ENCODE measurements at regions not wholly inside any gene's neighbourhood (a gene's known extent, or its start where the extent isn't known, plus 50 kb on each side); places are given as distances from the start of the nearest gene placed in this dataset.

GRCh38 chr13:67966065-67966464, 735.9 kb upstream of the PCDH9 start:
- no peak overlapping the region for H3K27ac ChIP-seq (replicated peaks)
- TF ChIP-seq SPI1 (IDR thresholded peaks at IDR 0.05; ENCODE audit: borderline replicate concordance, low read depth): no peak
- no peak for TF ChIP-seq GABPA (IDR thresholded peaks at IDR 0.05; ENCODE audit: low read depth)
- TF ChIP-seq, protein P1, sequence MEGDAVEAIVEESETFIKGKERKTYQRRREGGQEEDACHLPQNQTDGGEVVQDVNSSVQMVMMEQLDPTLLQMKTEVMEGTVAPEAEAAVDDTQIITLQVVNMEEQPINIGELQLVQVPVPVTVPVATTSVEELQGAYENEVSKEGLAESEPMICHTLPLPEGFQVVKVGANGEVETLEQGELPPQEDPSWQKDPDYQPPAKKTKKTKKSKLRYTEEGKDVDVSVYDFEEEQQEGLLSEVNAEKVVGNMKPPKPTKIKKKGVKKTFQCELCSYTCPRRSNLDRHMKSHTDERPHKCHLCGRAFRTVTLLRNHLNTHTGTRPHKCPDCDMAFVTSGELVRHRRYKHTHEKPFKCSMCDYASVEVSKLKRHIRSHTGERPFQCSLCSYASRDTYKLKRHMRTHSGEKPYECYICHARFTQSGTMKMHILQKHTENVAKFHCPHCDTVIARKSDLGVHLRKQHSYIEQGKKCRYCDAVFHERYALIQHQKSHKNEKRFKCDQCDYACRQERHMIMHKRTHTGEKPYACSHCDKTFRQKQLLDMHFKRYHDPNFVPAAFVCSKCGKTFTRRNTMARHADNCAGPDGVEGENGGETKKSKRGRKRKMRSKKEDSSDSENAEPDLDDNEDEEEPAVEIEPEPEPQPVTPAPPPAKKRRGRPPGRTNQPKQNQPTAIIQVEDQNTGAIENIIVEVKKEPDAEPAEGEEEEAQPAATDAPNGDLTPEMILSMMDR (IDR thresholded peaks at IDR 0.05; ENCODE audit: insufficient read depth, low read length): no peak
- no peak for TF ChIP-seq POLR2AphosphoS5 (IDR thresholded peaks at IDR 0.05; ENCODE audit: low read depth)
- TF ChIP-seq REST (IDR thresholded peaks at IDR 0.05; ENCODE audit: insufficient replicate concordance, low read depth): no peak

DNA sequence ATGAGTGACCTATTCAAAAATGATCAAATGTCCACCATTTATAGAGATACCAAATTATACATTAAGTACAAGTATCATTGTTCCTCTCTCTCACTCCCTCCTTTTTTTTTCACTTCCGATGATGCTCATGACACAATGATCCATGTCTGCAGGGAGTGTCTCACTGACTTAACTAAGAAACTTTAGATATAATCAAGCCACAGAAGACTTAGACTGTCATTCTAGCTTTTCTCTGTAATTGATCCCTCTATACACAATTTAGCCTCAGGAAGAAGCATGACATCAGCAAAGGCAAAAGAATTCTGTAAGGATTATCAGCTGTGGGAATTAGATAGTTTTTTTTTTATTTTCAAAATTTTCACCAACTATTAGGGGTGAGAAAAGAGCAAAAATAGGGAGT, 734.9 kb upstream of the PCDH9 start:
- no peak overlapping the region for H3K4me3 ChIP-seq (replicated peaks; ENCODE audit: insufficient read depth, low read length)
- H3K27ac ChIP-seq (replicated peaks): no peak overlapping the region
- TF ChIP-seq, protein P1 (IDR thresholded peaks at IDR 0.05; ENCODE audit: insufficient read depth, low read length): no peak
- TF ChIP-seq GABPA (IDR thresholded peaks at IDR 0.05; ENCODE audit: low read depth) (no peak), SPI1 (IDR thresholded peaks at IDR 0.05; ENCODE audit: borderline replicate concordance, low read depth) (no peak), REST (IDR thresholded peaks at IDR 0.05; ENCODE audit: insufficient replicate concordance, low read depth) (no peak), POLR2AphosphoS5 (IDR thresholded peaks at IDR 0.05; ENCODE audit: low read depth) (no peak)
- no peak for DNase-seq (ENCODE audit: low read depth in 1 of 2, low spot score in 1 of 2)
- H3K27me3 ChIP-seq (ENCODE audit: insufficient read depth, poor library complexity, severe bottlenecking): no peaks in the 10 kb centered on the region

More at GRCh38 chr13:67966065-67966464, 735.9 kb upstream of the PCDH9 start:
- Histone ChIP-seq H3K27me3 (ENCODE audit: insufficient read depth, poor library complexity, severe bottlenecking) (no peaks in the 10 kb centered on the region), H3K4me3 (replicated peaks; ENCODE audit: insufficient read depth, low read length) (no peak overlapping the region)
- no peak for DNase-seq (ENCODE audit: low read depth in 1 of 2, low spot score in 1 of 2)

DNA sequence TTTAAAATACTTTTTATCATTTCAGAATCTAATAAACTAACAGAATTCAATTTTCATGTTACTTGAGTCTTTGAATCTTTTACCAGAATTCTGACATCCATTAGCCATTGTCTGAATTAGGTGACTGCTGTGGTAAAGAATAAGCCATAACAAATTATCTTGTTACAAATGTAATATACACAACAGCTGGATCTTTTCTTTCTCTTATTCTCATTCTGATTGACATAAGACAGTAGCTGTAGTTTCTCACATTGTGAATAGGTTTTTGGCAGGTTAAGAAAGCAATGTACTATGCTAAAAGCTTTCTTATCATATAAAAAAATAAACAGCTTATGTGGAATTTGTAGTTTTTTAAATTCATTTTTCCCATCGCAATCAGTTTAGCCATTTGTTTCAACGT, 734.0 kb upstream of the PCDH9 start:
- TF ChIP-seq POLR2AphosphoS5 (IDR thresholded peaks at IDR 0.05; ENCODE audit: low read depth) (no peak), SPI1 (IDR thresholded peaks at IDR 0.05; ENCODE audit: borderline replicate concordance, low read depth) (no peak)
- TF ChIP-seq, protein P1 (IDR thresholded peaks at IDR 0.05; ENCODE audit: insufficient read depth, low read length): no peak
- no peak for DNase-seq (ENCODE audit: low read depth in 1 of 2, low spot score in 1 of 2)
- Histone ChIP-seq H3K27me3 (ENCODE audit: insufficient read depth, poor library complexity, severe bottlenecking) (no peaks in the 10 kb centered on the region), H3K4me3 (replicated peaks; ENCODE audit: insufficient read depth, low read length) (no peak overlapping the region), H3K27ac (replicated peaks) (no peak overlapping the region)

DNA sequence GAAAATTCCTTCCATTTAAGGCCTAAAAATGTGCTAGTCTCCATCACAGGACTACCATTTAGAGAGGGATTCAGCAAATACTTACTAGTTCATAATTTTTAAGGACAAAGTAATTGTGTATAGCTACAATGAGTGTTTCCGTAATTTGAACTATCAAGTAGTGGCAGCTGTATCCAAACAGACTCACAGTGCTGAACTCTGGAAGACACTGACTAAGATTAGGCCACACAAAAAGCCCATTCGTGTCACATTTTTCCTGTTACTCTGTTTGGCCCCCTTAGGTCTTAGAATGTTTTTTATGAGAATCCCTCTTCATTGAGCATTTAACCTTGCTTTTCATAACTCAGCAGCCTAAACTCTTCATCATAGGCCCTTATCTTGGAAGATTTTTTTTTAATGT, 731.2 kb upstream of the PCDH9 start:
- Histone ChIP-seq H3K27ac (replicated peaks) (no peak overlapping the region), H3K4me3 (replicated peaks; ENCODE audit: insufficient read depth, low read length) (no peak overlapping the region), H3K27me3 (ENCODE audit: insufficient read depth, poor library complexity, severe bottlenecking) (no peaks in the 10 kb centered on the region)
- TF ChIP-seq, protein P1 (IDR thresholded peaks at IDR 0.05; ENCODE audit: insufficient read depth, low read length): no peak
- TF ChIP-seq POLR2AphosphoS5 (IDR thresholded peaks at IDR 0.05; ENCODE audit: low read depth) (no peak), GABPA (IDR thresholded peaks at IDR 0.05; ENCODE audit: low read depth) (no peak), REST (IDR thresholded peaks at IDR 0.05; ENCODE audit: insufficient replicate concordance, low read depth) (no peak), SPI1 (IDR thresholded peaks at IDR 0.05; ENCODE audit: borderline replicate concordance, low read depth) (no peak)
- no peak for DNase-seq (ENCODE audit: low read depth in 1 of 2, low spot score in 1 of 2)

All from HL-60 (cell line).